ENCODE measurements at regions not wholly inside any gene's neighbourhood (a gene's known extent, or its start where the extent isn't known, plus 50 kb on each side); places are given as distances from the start of the nearest gene placed in this dataset.

DNA sequence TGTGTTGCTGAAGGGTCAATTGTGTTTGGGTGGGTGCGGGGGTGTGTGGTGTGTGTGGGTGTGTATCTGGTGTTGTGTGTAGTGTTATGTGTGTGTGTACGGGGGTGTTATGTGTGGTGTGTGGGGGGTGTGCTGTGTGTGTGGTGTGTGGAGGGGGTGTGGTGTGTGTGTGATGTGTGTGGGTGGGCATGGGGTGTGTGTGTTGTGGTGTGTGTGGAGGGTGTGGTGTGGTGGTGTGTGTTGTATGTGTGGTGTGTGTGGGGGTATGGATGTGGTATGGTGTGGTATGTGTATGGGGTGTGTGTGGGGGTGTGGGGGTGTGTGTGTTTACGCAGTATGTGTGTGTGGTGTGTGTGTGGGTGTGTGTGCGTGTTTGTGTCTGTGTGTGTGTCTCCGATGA is 110.8 kb downstream of the ZNF22 start:
- Histone ChIP-seq H4K20me1 (replicated peaks; ENCODE audit: insufficient read depth) (no peaks in the 10 kb centered on the region), H3K79me2 (replicated peaks; ENCODE audit: insufficient read depth) (no peaks in the 10 kb centered on the region), H3K4me2 (no peak overlapping the region), H3K4me3 (no peak overlapping the region), H3K36me3 (ENCODE audit: insufficient read depth) (no peaks in the 10 kb centered on the region), H3K4me1 (ENCODE audit: insufficient read depth) (no peaks in the 10 kb centered on the region), H3K9me2 (ENCODE audit: insufficient read depth) (no peaks in the 10 kb centered on the region), H3F3A (replicated peaks; ENCODE audit: low read depth) (no peaks in the 10 kb centered on the region), H3K27me3 (ENCODE audit: insufficient read depth) (no peaks in the 10 kb centered on the region), H2AFZ (no peak overlapping the region), H3K27ac (ENCODE audit: low read depth) (no peak overlapping the region)
- Mint-ChIP-seq H3K9me3 (peaks cover 2% of the 10 kb centered on the region; the same call in 1 of the 3 replicates), H3K27me3 (ENCODE audit: insufficient read depth, low read depth, poor library complexity) (no peaks in the 10 kb centered on the region), H3K4me3 (no peak overlapping the region), H3K36me3 (ENCODE audit: low read depth) (no peaks in the 10 kb centered on the region), H3K4me1 (peaks cover 5% of the 10 kb centered on the region; the same call in 2 of the 3 replicates), H3K27ac (no peak overlapping the region)
- DNase-seq (ENCODE audit: low spot score) (no peak), ATAC-seq (no peak)
- TF ChIP-seq CREB1 (CRISPR knock-in tag; IDR thresholded peaks at IDR 0.05; ENCODE audit: low read depth) (no peak), EZH2phosphoT487 (IDR thresholded peaks at IDR 0.05; ENCODE audit: unreplicated experiment) (no peak), EZH2 (IDR thresholded peaks at IDR 0.05; ENCODE audit: low read depth, unreplicated experiment) (no peak), JUNB (IDR thresholded peaks at IDR 0.05; ENCODE audit: unreplicated experiment) (no peak), POLR2AphosphoS5 (IDR thresholded peaks at IDR 0.05; ENCODE audit: low read depth) (no peak), STAT1 (IDR thresholded peaks at IDR 0.05; ENCODE audit: unreplicated experiment) (no peak), NANOG (IDR thresholded peaks at IDR 0.05; ENCODE audit: borderline replicate concordance) (no peak), ZNF114 (CRISPR knock-in tag; IDR thresholded peaks at IDR 0.05) (no peak), ZNF331 (CRISPR knock-in tag; IDR thresholded peaks at IDR 0.05; ENCODE audit: low read depth) (no peak)
- TF ChIP-seq, protein P1, sequence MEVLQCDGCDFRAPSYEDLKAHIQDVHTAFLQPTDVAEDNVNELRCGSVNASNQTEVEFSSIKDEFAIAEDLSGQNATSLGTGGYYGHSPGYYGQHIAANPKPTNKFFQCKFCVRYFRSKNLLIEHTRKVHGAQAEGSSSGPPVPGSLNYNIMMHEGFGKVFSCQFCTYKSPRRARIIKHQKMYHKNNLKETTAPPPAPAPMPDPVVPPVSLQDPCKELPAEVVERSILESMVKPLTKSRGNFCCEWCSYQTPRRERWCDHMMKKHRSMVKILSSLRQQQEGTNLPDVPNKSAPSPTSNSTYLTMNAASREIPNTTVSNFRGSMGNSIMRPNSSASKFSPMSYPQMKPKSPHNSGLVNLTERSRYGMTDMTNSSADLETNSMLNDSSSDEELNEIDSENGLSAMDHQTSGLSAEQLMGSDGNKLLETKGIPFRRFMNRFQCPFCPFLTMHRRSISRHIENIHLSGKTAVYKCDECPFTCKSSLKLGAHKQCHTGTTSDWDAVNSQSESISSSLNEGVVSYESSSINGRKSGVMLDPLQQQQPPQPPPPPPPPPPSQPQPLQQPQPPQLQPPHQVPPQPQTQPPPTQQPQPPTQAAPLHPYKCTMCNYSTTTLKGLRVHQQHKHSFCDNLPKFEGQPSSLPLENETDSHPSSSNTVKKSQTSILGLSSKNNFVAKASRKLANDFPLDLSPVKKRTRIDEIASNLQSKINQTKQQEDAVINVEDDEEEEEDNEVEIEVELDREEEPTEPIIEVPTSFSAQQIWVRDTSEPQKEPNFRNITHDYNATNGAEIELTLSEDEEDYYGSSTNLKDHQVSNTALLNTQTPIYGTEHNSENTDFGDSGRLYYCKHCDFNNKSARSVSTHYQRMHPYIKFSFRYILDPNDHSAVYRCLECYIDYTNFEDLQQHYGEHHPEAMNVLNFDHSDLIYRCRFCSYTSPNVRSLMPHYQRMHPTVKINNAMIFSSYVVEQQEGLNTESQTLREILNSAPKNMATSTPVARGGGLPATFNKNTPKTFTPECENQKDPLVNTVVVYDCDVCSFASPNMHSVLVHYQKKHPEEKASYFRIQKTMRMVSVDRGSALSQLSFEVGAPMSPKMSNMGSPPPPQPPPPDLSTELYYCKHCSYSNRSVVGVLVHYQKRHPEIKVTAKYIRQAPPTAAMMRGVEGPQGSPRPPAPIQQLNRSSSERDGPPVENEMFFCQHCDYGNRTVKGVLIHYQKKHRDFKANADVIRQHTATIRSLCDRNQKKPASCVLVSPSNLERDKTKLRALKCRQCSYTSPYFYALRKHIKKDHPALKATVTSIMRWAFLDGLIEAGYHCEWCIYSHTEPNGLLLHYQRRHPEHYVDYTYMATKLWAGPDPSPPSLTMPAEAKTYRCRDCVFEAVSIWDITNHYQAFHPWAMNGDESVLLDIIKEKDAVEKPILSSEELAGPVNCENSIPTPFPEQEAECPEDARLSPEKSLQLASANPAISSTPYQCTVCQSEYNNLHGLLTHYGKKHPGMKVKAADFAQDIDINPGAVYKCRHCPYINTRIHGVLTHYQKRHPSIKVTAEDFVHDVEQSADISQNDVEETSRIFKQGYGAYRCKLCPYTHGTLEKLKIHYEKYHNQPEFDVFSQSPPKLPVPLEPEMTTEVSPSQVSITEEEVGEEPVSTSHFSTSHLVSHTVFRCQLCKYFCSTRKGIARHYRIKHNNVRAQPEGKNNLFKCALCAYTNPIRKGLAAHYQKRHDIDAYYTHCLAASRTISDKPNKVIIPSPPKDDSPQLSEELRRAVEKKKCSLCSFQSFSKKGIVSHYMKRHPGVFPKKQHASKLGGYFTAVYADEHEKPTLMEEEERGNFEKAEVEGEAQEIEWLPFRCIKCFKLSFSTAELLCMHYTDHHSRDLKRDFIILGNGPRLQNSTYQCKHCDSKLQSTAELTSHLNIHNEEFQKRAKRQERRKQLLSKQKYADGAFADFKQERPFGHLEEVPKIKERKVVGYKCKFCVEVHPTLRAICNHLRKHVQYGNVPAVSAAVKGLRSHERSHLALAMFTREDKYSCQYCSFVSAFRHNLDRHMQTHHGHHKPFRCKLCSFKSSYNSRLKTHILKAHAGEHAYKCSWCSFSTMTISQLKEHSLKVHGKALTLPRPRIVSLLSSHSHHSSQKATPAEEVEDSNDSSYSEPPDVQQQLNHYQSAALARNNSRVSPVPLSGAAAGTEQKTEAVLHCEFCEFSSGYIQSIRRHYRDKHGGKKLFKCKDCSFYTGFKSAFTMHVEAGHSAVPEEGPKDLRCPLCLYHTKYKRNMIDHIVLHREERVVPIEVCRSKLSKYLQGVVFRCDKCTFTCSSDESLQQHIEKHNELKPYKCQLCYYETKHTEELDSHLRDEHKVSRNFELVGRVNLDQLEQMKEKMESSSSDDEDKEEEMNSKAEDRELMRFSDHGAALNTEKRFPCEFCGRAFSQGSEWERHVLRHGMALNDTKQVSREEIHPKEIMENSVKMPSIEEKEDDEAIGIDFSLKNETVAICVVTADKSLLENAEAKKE (CRISPR knock-in tag; IDR thresholded peaks at IDR 0.05) = no peak
- TF ChIP-seq, protein P2, sequence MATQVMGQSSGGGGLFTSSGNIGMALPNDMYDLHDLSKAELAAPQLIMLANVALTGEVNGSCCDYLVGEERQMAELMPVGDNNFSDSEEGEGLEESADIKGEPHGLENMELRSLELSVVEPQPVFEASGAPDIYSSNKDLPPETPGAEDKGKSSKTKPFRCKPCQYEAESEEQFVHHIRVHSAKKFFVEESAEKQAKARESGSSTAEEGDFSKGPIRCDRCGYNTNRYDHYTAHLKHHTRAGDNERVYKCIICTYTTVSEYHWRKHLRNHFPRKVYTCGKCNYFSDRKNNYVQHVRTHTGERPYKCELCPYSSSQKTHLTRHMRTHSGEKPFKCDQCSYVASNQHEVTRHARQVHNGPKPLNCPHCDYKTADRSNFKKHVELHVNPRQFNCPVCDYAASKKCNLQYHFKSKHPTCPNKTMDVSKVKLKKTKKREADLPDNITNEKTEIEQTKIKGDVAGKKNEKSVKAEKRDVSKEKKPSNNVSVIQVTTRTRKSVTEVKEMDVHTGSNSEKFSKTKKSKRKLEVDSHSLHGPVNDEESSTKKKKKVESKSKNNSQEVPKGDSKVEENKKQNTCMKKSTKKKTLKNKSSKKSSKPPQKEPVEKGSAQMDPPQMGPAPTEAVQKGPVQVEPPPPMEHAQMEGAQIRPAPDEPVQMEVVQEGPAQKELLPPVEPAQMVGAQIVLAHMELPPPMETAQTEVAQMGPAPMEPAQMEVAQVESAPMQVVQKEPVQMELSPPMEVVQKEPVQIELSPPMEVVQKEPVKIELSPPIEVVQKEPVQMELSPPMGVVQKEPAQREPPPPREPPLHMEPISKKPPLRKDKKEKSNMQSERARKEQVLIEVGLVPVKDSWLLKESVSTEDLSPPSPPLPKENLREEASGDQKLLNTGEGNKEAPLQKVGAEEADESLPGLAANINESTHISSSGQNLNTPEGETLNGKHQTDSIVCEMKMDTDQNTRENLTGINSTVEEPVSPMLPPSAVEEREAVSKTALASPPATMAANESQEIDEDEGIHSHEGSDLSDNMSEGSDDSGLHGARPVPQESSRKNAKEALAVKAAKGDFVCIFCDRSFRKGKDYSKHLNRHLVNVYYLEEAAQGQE (IDR thresholded peaks at IDR 0.05; ENCODE audit: unreplicated experiment) = no peak
- TF ChIP-seq, protein P3, sequence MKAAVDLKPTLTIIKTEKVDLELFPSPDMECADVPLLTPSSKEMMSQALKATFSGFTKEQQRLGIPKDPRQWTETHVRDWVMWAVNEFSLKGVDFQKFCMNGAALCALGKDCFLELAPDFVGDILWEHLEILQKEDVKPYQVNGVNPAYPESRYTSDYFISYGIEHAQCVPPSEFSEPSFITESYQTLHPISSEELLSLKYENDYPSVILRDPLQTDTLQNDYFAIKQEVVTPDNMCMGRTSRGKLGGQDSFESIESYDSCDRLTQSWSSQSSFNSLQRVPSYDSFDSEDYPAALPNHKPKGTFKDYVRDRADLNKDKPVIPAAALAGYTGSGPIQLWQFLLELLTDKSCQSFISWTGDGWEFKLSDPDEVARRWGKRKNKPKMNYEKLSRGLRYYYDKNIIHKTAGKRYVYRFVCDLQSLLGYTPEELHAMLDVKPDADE (IDR thresholded peaks at IDR 0.05) = no peak
- TF ChIP-seq, protein P4, sequence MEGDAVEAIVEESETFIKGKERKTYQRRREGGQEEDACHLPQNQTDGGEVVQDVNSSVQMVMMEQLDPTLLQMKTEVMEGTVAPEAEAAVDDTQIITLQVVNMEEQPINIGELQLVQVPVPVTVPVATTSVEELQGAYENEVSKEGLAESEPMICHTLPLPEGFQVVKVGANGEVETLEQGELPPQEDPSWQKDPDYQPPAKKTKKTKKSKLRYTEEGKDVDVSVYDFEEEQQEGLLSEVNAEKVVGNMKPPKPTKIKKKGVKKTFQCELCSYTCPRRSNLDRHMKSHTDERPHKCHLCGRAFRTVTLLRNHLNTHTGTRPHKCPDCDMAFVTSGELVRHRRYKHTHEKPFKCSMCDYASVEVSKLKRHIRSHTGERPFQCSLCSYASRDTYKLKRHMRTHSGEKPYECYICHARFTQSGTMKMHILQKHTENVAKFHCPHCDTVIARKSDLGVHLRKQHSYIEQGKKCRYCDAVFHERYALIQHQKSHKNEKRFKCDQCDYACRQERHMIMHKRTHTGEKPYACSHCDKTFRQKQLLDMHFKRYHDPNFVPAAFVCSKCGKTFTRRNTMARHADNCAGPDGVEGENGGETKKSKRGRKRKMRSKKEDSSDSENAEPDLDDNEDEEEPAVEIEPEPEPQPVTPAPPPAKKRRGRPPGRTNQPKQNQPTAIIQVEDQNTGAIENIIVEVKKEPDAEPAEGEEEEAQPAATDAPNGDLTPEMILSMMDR (conservative IDR thresholded peaks at IDR 0.05; ENCODE audit: low read depth in 2 of 2) = no peak
